CD4-positive, alpha-beta memory T cell (primary cell): ENCODE measurements at regions not wholly inside any gene's neighbourhood (a gene's known extent, or its start where the extent isn't known, plus 50 kb on each side); places are given as distances from the start of the nearest gene placed in this dataset.
A peak's percentile ranks its signal among the peaks of the same experiment; 100 is the strongest.

Source experiments
- CTCF ChIA-PET: fragments of 350-600 bp; sonication (Branson Sonifier 250); formaldehyde crosslinking; loops from one replicate; lab custom pipeline; 2021; ENCODE audit warnings: inconsistent platforms; ENCODE audit not compliant: partially characterized antibody; lab: Charles Lee
- POLR2A ChIA-PET: fragments of 350-600 bp; sonication (Branson Sonifier 250); formaldehyde crosslinking; loops from one replicate; lab custom pipeline; 2021; ENCODE audit not compliant: partially characterized antibody; lab: Charles Lee
- DNase-seq, 5 donors: peaks; one replicate each; pipeline versions ENCODE4 v3.0.0 to v3.0.0-alpha.2; 2020 to 2022; ENCODE audit warnings: mixed read lengths in 1 of 5
- H3K27ac ChIP-seq: one replicate; pipeline ENCODE4 v1.7.0; 2013; ENCODE audit warnings: low read depth, low read length
- H3K27me3 ChIP-seq: 2 replicates; pipeline ENCODE4 v1.7.0; 2013; ENCODE audit warnings: mild to moderate bottlenecking, low read length, moderate library complexity; ENCODE audit not compliant: insufficient read depth
- H3K36me3 ChIP-seq: 2 replicates; pipeline ENCODE4 v1.7.0; 2013; ENCODE audit warnings: mild to moderate bottlenecking, low read length, moderate library complexity; ENCODE audit not compliant: insufficient read depth
- H3K4me1 ChIP-seq: 2 replicates; pipeline ENCODE4 v1.7.0; 2013; ENCODE audit warnings: mild to moderate bottlenecking, low read length, moderate library complexity; ENCODE audit not compliant: insufficient read depth
- H3K4me3 ChIP-seq, 2 donors: one replicate each; pipeline ENCODE4 v1.7.0; 2013; ENCODE audit warnings: low read length in 2 of 2, mild to moderate bottlenecking in 1 of 2
- H3K9me3 ChIP-seq, 2 donors: one replicate each; pipeline ENCODE4 v1.7.0; 2013; ENCODE audit warnings: low read length in 2 of 2, control low read depth in 1 of 2; ENCODE audit not compliant: control insufficient read depth in 1 of 2
- H3K27ac Mint-ChIP-seq, 7 donors: one replicate each; pipeline ENCODE4 v1.8.0; 2020 to 2021; ENCODE audit warnings: mixed read lengths in 7 of 7, mild to moderate bottlenecking in 6 of 7, inconsistent platforms in 3 of 7, moderate library complexity in 3 of 7
- H3K27me3 Mint-ChIP-seq, 2 donors: one replicate each; pipeline ENCODE4 v1.8.0; 2020 to 2021; ENCODE audit warnings: mixed read lengths in 2 of 2
- H3K36me3 Mint-ChIP-seq, 2 donors: one replicate each; pipeline ENCODE4 v1.8.0; 2020 to 2021; ENCODE audit warnings: mixed read lengths in 2 of 2, inconsistent platforms in 1 of 2, mild to moderate bottlenecking in 1 of 2
- H3K4me1 Mint-ChIP-seq, 4 donors: one replicate each; pipeline ENCODE4 v1.8.0; 2020 to 2021; ENCODE audit warnings: mixed read lengths in 4 of 4, mild to moderate bottlenecking in 1 of 4
- H3K4me3 Mint-ChIP-seq, 8 donors: one replicate each; pipeline ENCODE4 v1.8.0; 2020 to 2021; ENCODE audit warnings: mixed read lengths in 8 of 8, mild to moderate bottlenecking in 7 of 8, moderate library complexity in 6 of 8, inconsistent platforms in 3 of 8
- H3K9me3 Mint-ChIP-seq, 8 donors: one replicate each; pipeline ENCODE4 v1.8.0; 2020 to 2021; ENCODE audit warnings: mixed read lengths in 8 of 8, mild to moderate bottlenecking in 5 of 8, inconsistent platforms in 3 of 8, moderate library complexity in 1 of 8
- intact Hi-C: fragments of 100-400 bp; cut with micrococcal nuclease; formaldehyde crosslinking; loops from one replicate; pipeline ENCODE4 v1.15.1; 2023

- Mint-ChIP-seq H3K27me3 (no peaks in the 10 kb centered on the region), H3K4me3 (no peak overlapping the region), H3K27ac (peak overlapping the region in 1 of 7 donors; percentile 23), H3K9me3 (peaks cover 0 to 4% (median 2%) of the 10 kb centered on the region in 8 donors), H3K4me1 (no peaks in the 10 kb centered on the region), H3K36me3 (no peaks in the 10 kb centered on the region)
- H3K36me3 ChIP-seq, result no peaks in the 10 kb centered on the region
- no peak overlapping the region for H3K27ac ChIP-seq
- H3K4me3 ChIP-seq, result no peak overlapping the region
- POLR2A ChIA-PET, result no interaction called here
- H3K4me1 ChIP-seq, result no peaks in the 10 kb centered on the region
- H3K9me3 ChIP-seq, result no peaks in the 10 kb centered on the region
- CTCF ChIA-PET, result no interaction called here
- intact Hi-C loops, result no loop called here
- no peaks in the 10 kb centered on the region for H3K27me3 ChIP-seq
- DNase-seq, result no peak
Observed at GRCh38 chr4:129561886-129562671, 466.1 kb downstream of the C4orf33 start.

GRCh38 chr4:129565214-129565613 is 469.3 kb downstream of the C4orf33 start:
- no peaks in the 10 kb centered on the region for H3K36me3 Mint-ChIP-seq
- no peaks in the 10 kb centered on the region for H3K27me3 Mint-ChIP-seq
- H3K27ac Mint-ChIP-seq, result no peak overlapping the region
- CTCF ChIA-PET, result no interaction called here
- Histone ChIP-seq H3K27me3 (no peaks in the 10 kb centered on the region), H3K4me3 (no peak overlapping the region), H3K4me1 (no peaks in the 10 kb centered on the region), H3K9me3 (no peaks in the 10 kb centered on the region), H3K36me3 (no peaks in the 10 kb centered on the region), H3K27ac (no peak overlapping the region)
- H3K9me3 Mint-ChIP-seq, result peaks cover 0 to 4% (median 0%) of the 10 kb centered on the region in 8 donors
- no peaks in the 10 kb centered on the region for H3K4me1 Mint-ChIP-seq
- no peak for DNase-seq
- intact Hi-C loops, result no loop called here
- H3K4me3 Mint-ChIP-seq, result no peak overlapping the region
- POLR2A ChIA-PET, result no interaction called here

GRCh38 chr4:129570326-129570725 is 474.4 kb downstream of the C4orf33 start:
- Mint-ChIP-seq H3K36me3 (no peaks in the 10 kb centered on the region), H3K27me3 (no peaks in the 10 kb centered on the region), H3K4me3 (no peak overlapping the region), H3K27ac (no peak overlapping the region), H3K9me3 (peaks cover 0 to 8% (median under 1%) of the 10 kb centered on the region in 8 donors), H3K4me1 (no peaks in the 10 kb centered on the region)
- Histone ChIP-seq H3K4me1 (no peaks in the 10 kb centered on the region), H3K4me3 (no peak overlapping the region), H3K9me3 (no peaks in the 10 kb centered on the region), H3K27ac (no peak overlapping the region), H3K36me3 (no peaks in the 10 kb centered on the region), H3K27me3 (no peaks in the 10 kb centered on the region)
- POLR2A ChIA-PET, result no interaction called here
- CTCF ChIA-PET, result no interaction called here
- no peak for DNase-seq
- intact Hi-C loops, result no loop called here

- Histone ChIP-seq H3K4me3 (no peak overlapping the region), H3K27me3 (no peaks in the 10 kb centered on the region), H3K4me1 (no peaks in the 10 kb centered on the region), H3K36me3 (no peaks in the 10 kb centered on the region), H3K27ac (no peak overlapping the region), H3K9me3 (no peaks in the 10 kb centered on the region)
- H3K4me3 Mint-ChIP-seq, result no peak overlapping the region
- no peaks in the 10 kb centered on the region for H3K36me3 Mint-ChIP-seq
- DNase-seq, result no peak
- ChIA-PET CTCF (no interaction called here), POLR2A (no interaction called here)
- H3K27ac Mint-ChIP-seq, result no peak overlapping the region
- H3K9me3 Mint-ChIP-seq, result peaks cover 0 to 6% (median 3%) of the 10 kb centered on the region in 8 donors
- intact Hi-C loops, result no loop called here
- H3K27me3 Mint-ChIP-seq, result peaks cover 0 to 1% of the 10 kb centered on the region in 2 donors
- H3K4me1 Mint-ChIP-seq, result no peaks in the 10 kb centered on the region
Observed at GRCh38 chr4:129578336-129578735, 482.4 kb downstream of the C4orf33 start.

- Histone ChIP-seq H3K9me3 (no peaks in the 10 kb centered on the region), H3K27me3 (no peaks in the 10 kb centered on the region), H3K4me3 (no peak overlapping the region), H3K36me3 (no peaks in the 10 kb centered on the region), H3K4me1 (no peaks in the 10 kb centered on the region), H3K27ac (no peak overlapping the region)
- POLR2A ChIA-PET, result no interaction called here
- Mint-ChIP-seq H3K27me3 (peaks cover 0 to 1% of the 10 kb centered on the region in 2 donors), H3K9me3 (peaks cover 0 to 12% (median 6%) of the 10 kb centered on the region in 8 donors), H3K27ac (no peak overlapping the region), H3K36me3 (no peaks in the 10 kb centered on the region), H3K4me1 (no peaks in the 10 kb centered on the region), H3K4me3 (no peak overlapping the region)
- intact Hi-C loops, result no loop called here
- CTCF ChIA-PET, result no interaction called here
- DNase-seq, result no peak
Observed at GRCh38 chr4:129581305-129581704, 485.4 kb downstream of the C4orf33 start.

GRCh38 chr4:129583868-129584267 is 487.9 kb downstream of the C4orf33 start:
- no peaks in the 10 kb centered on the region for H3K4me1 Mint-ChIP-seq

GRCh38 chr4:129598582-129598981 is 502.6 kb downstream of the C4orf33 start:
- Mint-ChIP-seq H3K27ac (no peak overlapping the region), H3K36me3 (no peaks in the 10 kb centered on the region), H3K27me3 (no peaks in the 10 kb centered on the region), H3K9me3 (peaks cover 0 to 3% (median 0%) of the 10 kb centered on the region in 8 donors), H3K4me3 (no peak overlapping the region), H3K4me1 (no peaks in the 10 kb centered on the region)
- Histone ChIP-seq H3K4me3 (no peak overlapping the region), H3K27ac (no peak overlapping the region), H3K27me3 (no peaks in the 10 kb centered on the region), H3K9me3 (no peaks in the 10 kb centered on the region), H3K4me1 (no peaks in the 10 kb centered on the region), H3K36me3 (no peaks in the 10 kb centered on the region)
- no peak for DNase-seq
- ChIA-PET CTCF (no interaction called here), POLR2A (no interaction called here)
- intact Hi-C loops, result no loop called here

More at GRCh38 chr4:129583868-129584267, 487.9 kb downstream of the C4orf33 start:
- ChIA-PET POLR2A (no interaction called here), CTCF (no interaction called here)
- Mint-ChIP-seq H3K36me3 (no peaks in the 10 kb centered on the region), H3K4me3 (no peak overlapping the region), H3K27me3 (peaks cover 0 to 1% of the 10 kb centered on the region in 2 donors), H3K9me3 (peaks cover 0 to 12% (median 7%) of the 10 kb centered on the region in 8 donors), H3K27ac (no peak overlapping the region)
- no peaks in the 10 kb centered on the region for H3K4me1 ChIP-seq
- H3K27ac ChIP-seq, result no peak overlapping the region
- intact Hi-C loops, result no loop called here
- no peak overlapping the region for H3K4me3 ChIP-seq
- no peaks in the 10 kb centered on the region for H3K36me3 ChIP-seq
- H3K9me3 ChIP-seq, result no peaks in the 10 kb centered on the region
- no peak for DNase-seq
- no peaks in the 10 kb centered on the region for H3K27me3 ChIP-seq
